HG03521 (cell line): ENCODE measurements at regions not wholly inside any gene's neighbourhood (a gene's known extent, or its start where the extent isn't known, plus 50 kb on each side); places are given as distances from the start of the nearest gene placed in this dataset.
"Not testable (repeated sequence)": the region's sequence is repeated elsewhere in the genome, so short reads cannot be mapped to it uniquely, and the experiment has no call there.

Experiments
- ATAC-seq: cut with Tn5 transposase; IDR thresholded peaks from one replicate; pipeline ENCODE4 v1.9.1; 2021; ENCODE audit warnings: mild to moderate bottlenecking, moderate library complexity; ENCODE audit not compliant: unreplicated experiment

GRCh38 chr5:57725658-57726504, 243.3 kb upstream of the ACTBL2 start:
- no peak for ATAC-seq

- no peak for ATAC-seq
Measured at GRCh38 chr5:57724836-57725235, 242.2 kb upstream of the ACTBL2 start.

- ATAC-seq: no peak
Measured at GRCh38 chr5:57721226-57721625, 238.6 kb upstream of the ACTBL2 start.

GRCh38 chr5:57720656-57721055, 238.0 kb upstream of the ACTBL2 start:
- no peak for ATAC-seq

- no peak for ATAC-seq
Measured at GRCh38 chr5:57719216-57719615, 236.6 kb upstream of the ACTBL2 start.

GRCh38 chr5:57718155-57718554, 235.5 kb upstream of the ACTBL2 start:
- ATAC-seq: no peak

GRCh38 chr5:57717555-57717954, 234.9 kb upstream of the ACTBL2 start:
- ATAC-seq: no peak

GRCh38 chr5:57716661-57717060, 234.1 kb upstream of the ACTBL2 start:
- no peak for ATAC-seq

- ATAC-seq: no peak
Measured at GRCh38 chr5:57715296-57715695, 232.7 kb upstream of the ACTBL2 start.

- not testable (repeated sequence) for ATAC-seq
Measured at GRCh38 chr5:57713535-57713934, 230.9 kb upstream of the ACTBL2 start.

- ATAC-seq: no peak
Measured at GRCh38 chr5:57711946-57712345, 229.3 kb upstream of the ACTBL2 start.

- no peak for ATAC-seq
Measured at GRCh38 chr5:57711471-57711870, 228.9 kb upstream of the ACTBL2 start.

GRCh38 chr5:57710126-57710525, 227.5 kb upstream of the ACTBL2 start:
- no peak for ATAC-seq

GRCh38 chr5:57705769-57706168, 223.2 kb upstream of the ACTBL2 start:
- ATAC-seq: no peak

GRCh38 chr5:57703721-57704120, 221.1 kb upstream of the ACTBL2 start:
- ATAC-seq: no peak

GRCh38 chr5:57700484-57700883, 217.9 kb upstream of the ACTBL2 start:
- no peak for ATAC-seq

GRCh38 chr5:57700072-57700471, 217.5 kb upstream of the ACTBL2 start:
- no peak for ATAC-seq

- ATAC-seq: no peak
Measured at GRCh38 chr5:57698802-57699201, 216.2 kb upstream of the ACTBL2 start.

- ATAC-seq: no peak
Measured at GRCh38 chr5:57698086-57698485, 215.5 kb upstream of the ACTBL2 start.

GRCh38 chr5:57696825-57697570, 214.4 kb upstream of the ACTBL2 start:
- ATAC-seq: no peak

GRCh38 chr5:57696389-57696769, 213.8 kb upstream of the ACTBL2 start:
- ATAC-seq: no peak

GRCh38 chr5:57695706-57696388, 213.2 kb upstream of the ACTBL2 start:
- no peak for ATAC-seq
